AG04449 (cell line): ENCODE measurements at regions not wholly inside any gene's neighbourhood (a gene's known extent, or its start where the extent isn't known, plus 50 kb on each side); places are given as distances from the start of the nearest gene placed in this dataset.

ENCODE experiments used
- CTCF ChIA-PET: fragments of 350-600 bp; formaldehyde crosslinking; extraction: SDS; loops from one replicate; lab custom pipeline; 2021; ENCODE audit warnings: antibody characterized with exemption; lab: Yijun Ruan, JAX
- POLR2A ChIA-PET: fragments of 400-600, 350-600 bp; formaldehyde crosslinking; extraction: SDS; loops from one replicate; lab custom pipeline; 2020; ENCODE audit warnings: antibody characterized with exemption, inconsistent platforms; lab: Yijun Ruan, JAX
- DNase-seq: peaks from one replicate; pipeline ENCODE4 v3.0.0-alpha.2; 2010; ENCODE audit warnings: low read depth, low spot score
- H3K4me3 ChIP-seq: 2 replicates; pipeline ENCODE4 v1.5.1; 2011; ENCODE audit warnings: low read depth, mild to moderate bottlenecking, control low read depth, low read length
- TF ChIP-seq, protein P1 (sequence below): IDR thresholded peaks from one replicate; pipeline ENCODE4 v1.5.1; 2011; ENCODE audit warnings: mild to moderate bottlenecking, moderate library complexity, low read length, control low read depth, inconsistent platforms; ENCODE audit not compliant: insufficient read depth; ENCODE audit errors: missing control alignments

DNA sequence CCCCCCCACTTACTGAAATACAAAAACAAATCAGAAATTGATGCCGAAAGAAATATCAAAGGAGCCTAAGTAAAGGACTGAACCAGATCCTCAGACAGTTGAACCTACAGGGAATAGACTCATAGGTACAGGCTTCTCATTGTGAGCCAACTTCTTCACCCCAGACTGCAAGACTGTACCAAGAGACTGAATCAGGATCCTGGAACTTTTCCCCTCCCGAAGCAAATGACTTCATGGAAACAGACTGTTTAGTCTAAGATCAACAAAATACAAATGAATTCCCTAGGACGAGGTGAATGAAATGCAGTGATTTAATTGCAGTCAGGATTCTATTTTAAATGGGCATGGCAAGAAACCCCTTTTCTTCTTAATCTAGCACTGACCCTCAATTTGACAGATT, 53.6 kb upstream of the RNF152 start:
- DNase-seq, result peak; percentile 70
- H3K4me3 ChIP-seq, result no peak overlapping the region
- TF ChIP-seq, protein P1, sequence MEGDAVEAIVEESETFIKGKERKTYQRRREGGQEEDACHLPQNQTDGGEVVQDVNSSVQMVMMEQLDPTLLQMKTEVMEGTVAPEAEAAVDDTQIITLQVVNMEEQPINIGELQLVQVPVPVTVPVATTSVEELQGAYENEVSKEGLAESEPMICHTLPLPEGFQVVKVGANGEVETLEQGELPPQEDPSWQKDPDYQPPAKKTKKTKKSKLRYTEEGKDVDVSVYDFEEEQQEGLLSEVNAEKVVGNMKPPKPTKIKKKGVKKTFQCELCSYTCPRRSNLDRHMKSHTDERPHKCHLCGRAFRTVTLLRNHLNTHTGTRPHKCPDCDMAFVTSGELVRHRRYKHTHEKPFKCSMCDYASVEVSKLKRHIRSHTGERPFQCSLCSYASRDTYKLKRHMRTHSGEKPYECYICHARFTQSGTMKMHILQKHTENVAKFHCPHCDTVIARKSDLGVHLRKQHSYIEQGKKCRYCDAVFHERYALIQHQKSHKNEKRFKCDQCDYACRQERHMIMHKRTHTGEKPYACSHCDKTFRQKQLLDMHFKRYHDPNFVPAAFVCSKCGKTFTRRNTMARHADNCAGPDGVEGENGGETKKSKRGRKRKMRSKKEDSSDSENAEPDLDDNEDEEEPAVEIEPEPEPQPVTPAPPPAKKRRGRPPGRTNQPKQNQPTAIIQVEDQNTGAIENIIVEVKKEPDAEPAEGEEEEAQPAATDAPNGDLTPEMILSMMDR, result no peak
- CTCF ChIA-PET, result no interaction called here
- POLR2A ChIA-PET, result no interaction called here

DNA sequence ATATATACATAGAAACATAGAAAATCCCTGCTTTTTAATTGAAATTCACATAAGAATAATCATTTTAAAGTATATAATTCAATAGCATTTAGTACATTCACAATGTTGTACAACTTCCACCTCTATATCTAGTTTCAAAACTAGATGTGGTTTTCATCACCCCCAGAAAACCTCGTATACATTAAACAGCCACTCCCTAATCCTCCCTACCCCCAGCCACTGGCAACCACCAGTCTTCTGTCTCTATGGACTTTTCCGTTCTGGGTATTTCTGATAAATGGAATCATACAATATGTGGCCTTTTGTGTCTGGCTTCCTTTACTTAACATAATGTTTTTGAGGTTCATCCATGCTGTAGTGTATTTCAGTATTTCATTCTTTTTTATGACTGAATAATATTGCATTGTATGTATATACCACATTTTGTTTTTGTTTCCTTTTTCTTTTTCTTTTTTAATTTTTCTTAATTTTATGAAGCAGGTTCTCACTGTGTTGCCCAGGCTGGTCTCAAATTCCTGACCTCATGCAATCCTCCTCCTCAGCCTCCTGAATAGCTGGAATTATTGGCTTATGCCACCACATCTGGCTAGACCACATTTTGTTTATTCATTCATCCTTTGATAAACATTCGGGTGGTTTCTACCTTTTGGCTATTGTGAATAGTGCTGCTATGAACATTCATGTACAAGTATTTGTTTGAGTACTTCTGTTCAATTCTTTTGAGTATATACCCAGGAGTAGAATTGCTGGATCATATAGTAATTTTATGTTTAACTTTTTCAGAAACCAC, 50.6 kb upstream of the RNF152 start:
- CTCF ChIA-PET, result interaction anchor here (0.7 kb wide), 1 partner anchor 72 kb away, joined by 3 read pairs; no protein-coding TSS in a partner anchor

More for the DNA sequence above, 50.6 kb upstream of the RNF152 start:
- TF ChIP-seq, protein P1, result no peak
- no peak overlapping the region for H3K4me3 ChIP-seq
- DNase-seq, result no peak
- POLR2A ChIA-PET, result no interaction called here
